Natural killer cell treated with Interleukin-12 subunit alpha and Interleukin-12 subunit beta and Interleukin-15 and Interleukin-18, amount 100 ng/mL, for 72 hours (primary cell): ENCODE measurements at regions not wholly inside any gene's neighbourhood (a gene's known extent, or its start where the extent isn't known, plus 50 kb on each side); places are given as distances from the start of the nearest gene placed in this dataset.

ENCODE experiments used
- ATAC-seq, 2 donors: fragments of 150-1000 bp; cut with Tn5 transposase in 1 of 2; sonication (Bioruptor Pico), chemical (Tn5 transposase) in 1 of 2; 2 replicates each; pipeline ENCODE4 v1.10.0; 2021
- DNase-seq: peaks from one replicate; pipeline ENCODE4 v3.0.0; 2022; ENCODE audit warnings: low spot score
- H3K27ac Mint-ChIP-seq, 2 donors: 1 replicate in 1 of 2; 2 replicates in 1 of 2; pipeline ENCODE4 v1.8.0; 2022; ENCODE audit warnings: mixed read lengths in 2 of 2, mild to moderate bottlenecking in 1 of 2, moderate library complexity in 1 of 2
- H3K27me3 Mint-ChIP-seq, 2 donors: 1 replicate in 1 of 2; 2 replicates in 1 of 2; pipeline ENCODE4 v1.8.0; 2022; ENCODE audit warnings: mixed read lengths in 2 of 2
- H3K36me3 Mint-ChIP-seq: one replicate; pipeline ENCODE4 v1.8.0; 2022; ENCODE audit warnings: mixed read lengths
- H3K4me1 Mint-ChIP-seq, 2 donors: 1 replicate in 1 of 2; 2 replicates in 1 of 2; pipeline ENCODE4 v1.8.0; 2022; ENCODE audit warnings: low read depth in 2 of 2, mixed read lengths in 2 of 2, mild to moderate bottlenecking in 1 of 2
- H3K4me3 Mint-ChIP-seq: one replicate; pipeline ENCODE4 v1.8.0; 2022; ENCODE audit warnings: mixed read lengths
- H3K9me3 Mint-ChIP-seq: 2 replicates; pipeline ENCODE4 v1.8.0; 2022; ENCODE audit warnings: mixed read lengths

DNA sequence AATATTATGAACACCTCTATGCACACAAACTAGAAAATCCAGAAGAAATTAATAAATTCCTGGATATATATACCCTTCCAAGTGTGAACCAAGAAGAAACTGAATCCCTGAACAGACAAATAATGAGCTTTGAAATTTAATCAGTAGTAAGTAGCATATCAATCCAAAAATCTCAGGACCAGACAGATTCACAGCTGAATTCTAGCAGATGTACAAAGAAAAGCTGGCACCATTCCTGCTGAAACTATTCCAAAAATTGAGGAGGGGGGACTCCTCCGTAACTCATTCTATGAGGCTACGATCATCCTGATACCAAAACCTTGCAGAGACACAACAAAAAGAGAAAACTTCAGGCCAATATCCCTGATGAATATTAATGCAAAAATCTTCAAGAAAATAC is 67.0 kb upstream of the PDE7B start:
- H3K27ac Mint-ChIP-seq, result no peak overlapping the region
- H3K9me3 Mint-ChIP-seq, result no peaks in the 10 kb centered on the region
- H3K27me3 Mint-ChIP-seq, result peaks cover 6 to 19% of the 10 kb centered on the region in 2 donors
- H3K36me3 Mint-ChIP-seq, result peaks cover 4% of the 10 kb centered on the region
- H3K4me3 Mint-ChIP-seq, result no peak overlapping the region
- H3K4me1 Mint-ChIP-seq, result no peaks in the 10 kb centered on the region
- DNase-seq, result no peak
- no peak for ATAC-seq

DNA sequence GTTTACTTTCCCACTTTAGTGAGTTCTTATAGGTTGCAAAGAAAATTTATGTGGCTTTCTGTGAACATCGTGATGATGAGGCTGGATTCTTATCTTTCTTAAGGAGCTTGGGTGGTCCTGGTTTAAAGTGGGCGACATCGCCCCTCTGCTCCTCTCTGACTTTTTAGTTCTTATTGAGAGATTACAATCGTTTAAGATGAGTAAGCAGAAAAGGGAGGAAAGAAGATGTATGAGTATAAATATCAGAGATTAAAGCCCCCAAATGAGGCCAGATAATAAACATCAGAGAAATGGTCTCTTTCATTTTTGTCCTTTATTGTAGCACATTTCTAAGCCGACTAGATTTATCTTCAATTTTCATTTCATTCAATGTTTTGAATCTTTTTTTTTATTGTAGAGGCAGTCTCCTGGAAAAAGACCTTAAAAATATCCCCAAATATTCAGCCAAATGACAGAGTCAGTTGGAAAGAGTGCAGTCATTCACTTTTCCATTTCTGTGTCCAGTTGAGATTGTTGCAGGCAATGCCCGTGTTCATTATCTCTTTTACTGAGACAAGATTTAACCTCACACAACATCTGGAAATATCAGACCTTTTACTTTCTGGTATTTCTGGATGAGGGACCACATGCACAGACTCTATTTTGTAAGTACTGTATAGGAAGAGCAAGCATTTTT is 62.0 kb upstream of the PDE7B start:
- DNase-seq (no peak), ATAC-seq (no peak)
- H3K4me1 Mint-ChIP-seq, result no peaks in the 10 kb centered on the region
- H3K27ac Mint-ChIP-seq, result no peak overlapping the region
- H3K36me3 Mint-ChIP-seq, result no peaks in the 10 kb centered on the region
- no peak overlapping the region for H3K4me3 Mint-ChIP-seq
- H3K27me3 Mint-ChIP-seq, result peaks cover 0 to 6% of the 10 kb centered on the region in 2 donors
- H3K9me3 Mint-ChIP-seq, result no peaks in the 10 kb centered on the region

DNA sequence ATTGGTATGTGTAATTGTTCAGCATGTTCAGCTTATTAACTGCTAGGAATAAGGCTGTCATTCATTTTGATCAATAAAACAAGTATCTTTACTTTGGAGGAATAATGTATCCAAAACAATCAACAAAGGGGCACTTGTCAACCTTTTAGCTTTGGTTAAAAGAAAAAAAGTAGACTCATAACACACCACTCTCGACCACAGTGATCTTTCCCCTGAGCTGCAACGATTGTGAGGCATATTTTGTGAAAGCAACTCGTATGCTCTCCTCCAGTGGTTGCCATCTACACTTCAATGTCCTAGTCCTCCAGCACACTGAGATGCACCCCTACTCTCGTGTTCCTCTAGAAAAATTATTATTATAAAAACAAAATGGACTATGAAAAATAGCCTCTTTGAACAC is 60.1 kb upstream of the PDE7B start:
- Mint-ChIP-seq H3K36me3 (no peaks in the 10 kb centered on the region), H3K4me1 (no peaks in the 10 kb centered on the region), H3K4me3 (no peak overlapping the region), H3K27ac (no peak overlapping the region), H3K27me3 (peaks cover 0 to 3% of the 10 kb centered on the region in 2 donors), H3K9me3 (no peaks in the 10 kb centered on the region)
- DNase-seq (no peak), ATAC-seq (no peak)

DNA sequence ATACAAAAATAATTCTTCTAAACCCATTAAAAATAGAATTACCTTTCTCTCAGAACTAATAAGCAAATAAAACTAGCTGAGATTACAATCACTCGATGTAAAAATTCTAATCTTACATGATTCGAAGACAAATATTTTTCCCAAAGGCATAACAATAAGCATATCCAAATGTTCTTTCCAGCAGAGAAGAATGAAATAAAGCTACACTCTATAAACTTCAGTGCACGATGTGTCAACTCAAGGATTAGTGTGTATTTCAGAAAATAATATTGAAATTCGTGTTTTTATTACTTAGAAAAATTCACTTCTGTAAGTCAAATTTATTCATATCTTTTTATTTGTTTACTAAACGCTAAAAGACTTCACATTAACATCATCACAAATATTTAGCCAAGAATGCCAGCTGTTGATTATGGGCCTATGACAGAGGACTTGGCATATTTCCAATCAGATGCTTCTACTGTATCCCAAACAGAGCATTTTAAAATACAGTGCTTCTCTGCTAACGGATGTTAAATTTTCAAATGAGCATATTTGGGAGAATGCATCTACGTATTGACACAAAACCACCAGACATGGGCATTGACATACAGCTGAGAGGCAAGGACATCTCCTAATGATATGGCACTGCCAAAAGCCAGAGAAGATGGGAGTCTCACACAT is 54.7 kb upstream of the PDE7B start:
- no peak overlapping the region for H3K27ac Mint-ChIP-seq
- no peaks in the 10 kb centered on the region for H3K4me1 Mint-ChIP-seq
- no peaks in the 10 kb centered on the region for H3K9me3 Mint-ChIP-seq
- peaks cover 0 to 3% of the 10 kb centered on the region in 2 donors for H3K27me3 Mint-ChIP-seq
- ATAC-seq, result no peak
- H3K36me3 Mint-ChIP-seq, result no peaks in the 10 kb centered on the region
- no peak overlapping the region for H3K4me3 Mint-ChIP-seq
- no peak for DNase-seq

DNA sequence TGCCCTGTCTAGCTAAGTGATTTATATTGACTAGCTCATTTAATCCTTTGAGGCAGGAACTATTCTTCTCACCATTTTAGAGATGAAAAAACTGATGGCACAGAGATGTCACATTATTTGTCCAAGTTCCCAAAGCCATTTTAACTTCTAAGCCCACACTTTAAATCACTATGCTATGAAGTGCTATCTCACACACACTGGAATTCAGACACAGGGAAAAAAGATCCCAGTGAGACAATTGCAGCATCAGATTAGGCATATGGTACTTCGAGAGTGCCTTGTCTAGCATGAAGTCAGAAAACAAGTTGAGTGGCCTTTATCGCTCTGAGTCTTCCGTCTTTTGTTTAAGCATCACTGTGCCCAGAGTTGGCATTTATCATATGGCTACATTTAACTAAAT is 54.1 kb upstream of the PDE7B start:
- no peak for ATAC-seq
- Mint-ChIP-seq H3K9me3 (no peaks in the 10 kb centered on the region), H3K4me1 (no peaks in the 10 kb centered on the region), H3K36me3 (no peaks in the 10 kb centered on the region), H3K27me3 (peaks cover 0 to 3% of the 10 kb centered on the region in 2 donors), H3K27ac (no peak overlapping the region), H3K4me3 (no peak overlapping the region)
- DNase-seq, result no peak

DNA sequence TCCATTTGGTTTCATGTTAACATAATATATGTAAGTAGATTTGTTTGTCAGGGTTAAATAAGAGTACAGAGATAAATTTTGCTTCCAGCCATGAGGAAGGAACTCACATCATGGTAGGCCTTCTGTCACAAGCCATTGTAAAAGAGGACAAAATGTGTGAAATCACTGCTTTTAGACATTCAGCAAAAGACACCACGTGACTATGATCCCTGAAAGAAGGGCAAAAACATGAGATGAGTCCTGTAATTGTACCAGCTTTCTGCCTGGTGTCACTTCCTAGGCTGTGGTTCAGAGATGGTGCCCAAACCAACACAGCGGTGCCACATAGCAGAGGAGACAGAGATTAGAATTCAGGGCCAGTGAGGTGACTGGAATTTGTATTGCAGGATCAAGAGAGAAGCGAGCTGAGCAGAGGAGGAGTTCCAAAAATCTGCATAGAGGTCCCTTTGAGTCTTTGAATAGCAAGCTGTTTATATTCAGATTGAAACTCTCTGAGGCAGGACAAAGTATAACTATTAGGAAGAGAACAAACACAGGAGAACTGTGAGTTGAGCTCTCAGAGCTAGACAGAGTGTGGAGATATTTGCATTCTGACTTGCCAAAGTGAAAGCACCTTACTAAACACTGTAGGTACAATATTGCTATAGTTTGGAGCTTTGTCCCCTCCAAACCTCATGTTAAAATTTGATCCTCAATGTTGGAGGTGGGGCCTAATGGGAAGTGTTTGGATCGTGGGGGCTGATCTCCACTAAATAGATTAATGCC is 52.6 kb upstream of the PDE7B start:
- Mint-ChIP-seq H3K9me3 (no peaks in the 10 kb centered on the region), H3K27ac (no peak overlapping the region), H3K36me3 (no peaks in the 10 kb centered on the region), H3K4me1 (no peaks in the 10 kb centered on the region), H3K4me3 (no peak overlapping the region), H3K27me3 (no peaks in the 10 kb centered on the region)
- no peak for DNase-seq
- ATAC-seq, result no peak
